ENCODE measurements at regions not wholly inside any gene's neighbourhood (a gene's known extent, or its start where the extent isn't known, plus 50 kb on each side); places are given as distances from the start of the nearest gene placed in this dataset.

- no peak for TF ChIP-seq SP1 (CRISPR knock-in tag; conservative IDR thresholded peaks at IDR 0.05)
- TF ChIP-seq, protein P1, sequence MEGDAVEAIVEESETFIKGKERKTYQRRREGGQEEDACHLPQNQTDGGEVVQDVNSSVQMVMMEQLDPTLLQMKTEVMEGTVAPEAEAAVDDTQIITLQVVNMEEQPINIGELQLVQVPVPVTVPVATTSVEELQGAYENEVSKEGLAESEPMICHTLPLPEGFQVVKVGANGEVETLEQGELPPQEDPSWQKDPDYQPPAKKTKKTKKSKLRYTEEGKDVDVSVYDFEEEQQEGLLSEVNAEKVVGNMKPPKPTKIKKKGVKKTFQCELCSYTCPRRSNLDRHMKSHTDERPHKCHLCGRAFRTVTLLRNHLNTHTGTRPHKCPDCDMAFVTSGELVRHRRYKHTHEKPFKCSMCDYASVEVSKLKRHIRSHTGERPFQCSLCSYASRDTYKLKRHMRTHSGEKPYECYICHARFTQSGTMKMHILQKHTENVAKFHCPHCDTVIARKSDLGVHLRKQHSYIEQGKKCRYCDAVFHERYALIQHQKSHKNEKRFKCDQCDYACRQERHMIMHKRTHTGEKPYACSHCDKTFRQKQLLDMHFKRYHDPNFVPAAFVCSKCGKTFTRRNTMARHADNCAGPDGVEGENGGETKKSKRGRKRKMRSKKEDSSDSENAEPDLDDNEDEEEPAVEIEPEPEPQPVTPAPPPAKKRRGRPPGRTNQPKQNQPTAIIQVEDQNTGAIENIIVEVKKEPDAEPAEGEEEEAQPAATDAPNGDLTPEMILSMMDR (IDR thresholded peaks at IDR 0.05), result no peak
- TF ChIP-seq, protein P2, sequence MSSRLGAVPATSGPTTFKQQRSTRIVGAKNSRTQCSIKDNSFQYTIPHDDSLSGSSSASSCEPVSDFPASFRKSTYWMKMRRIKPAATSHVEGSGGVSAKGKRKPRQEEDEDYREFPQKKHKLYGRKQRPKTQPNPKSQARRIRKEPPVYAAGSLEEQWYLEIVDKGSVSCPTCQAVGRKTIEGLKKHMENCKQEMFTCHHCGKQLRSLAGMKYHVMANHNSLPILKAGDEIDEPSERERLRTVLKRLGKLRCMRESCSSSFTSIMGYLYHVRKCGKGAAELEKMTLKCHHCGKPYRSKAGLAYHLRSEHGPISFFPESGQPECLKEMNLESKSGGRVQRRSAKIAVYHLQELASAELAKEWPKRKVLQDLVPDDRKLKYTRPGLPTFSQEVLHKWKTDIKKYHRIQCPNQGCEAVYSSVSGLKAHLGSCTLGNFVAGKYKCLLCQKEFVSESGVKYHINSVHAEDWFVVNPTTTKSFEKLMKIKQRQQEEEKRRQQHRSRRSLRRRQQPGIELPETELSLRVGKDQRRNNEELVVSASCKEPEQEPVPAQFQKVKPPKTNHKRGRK (CRISPR knock-in tag; IDR thresholded peaks at IDR 0.05; ENCODE audit: borderline replicate concordance), result no peak
- TF ChIP-seq, protein P3, sequence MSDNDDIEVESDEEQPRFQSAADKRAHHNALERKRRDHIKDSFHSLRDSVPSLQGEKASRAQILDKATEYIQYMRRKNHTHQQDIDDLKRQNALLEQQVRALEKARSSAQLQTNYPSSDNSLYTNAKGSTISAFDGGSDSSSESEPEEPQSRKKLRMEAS (CRISPR knock-in tag; IDR thresholded peaks at IDR 0.05), result no peak
- TF ChIP-seq, protein P4, sequence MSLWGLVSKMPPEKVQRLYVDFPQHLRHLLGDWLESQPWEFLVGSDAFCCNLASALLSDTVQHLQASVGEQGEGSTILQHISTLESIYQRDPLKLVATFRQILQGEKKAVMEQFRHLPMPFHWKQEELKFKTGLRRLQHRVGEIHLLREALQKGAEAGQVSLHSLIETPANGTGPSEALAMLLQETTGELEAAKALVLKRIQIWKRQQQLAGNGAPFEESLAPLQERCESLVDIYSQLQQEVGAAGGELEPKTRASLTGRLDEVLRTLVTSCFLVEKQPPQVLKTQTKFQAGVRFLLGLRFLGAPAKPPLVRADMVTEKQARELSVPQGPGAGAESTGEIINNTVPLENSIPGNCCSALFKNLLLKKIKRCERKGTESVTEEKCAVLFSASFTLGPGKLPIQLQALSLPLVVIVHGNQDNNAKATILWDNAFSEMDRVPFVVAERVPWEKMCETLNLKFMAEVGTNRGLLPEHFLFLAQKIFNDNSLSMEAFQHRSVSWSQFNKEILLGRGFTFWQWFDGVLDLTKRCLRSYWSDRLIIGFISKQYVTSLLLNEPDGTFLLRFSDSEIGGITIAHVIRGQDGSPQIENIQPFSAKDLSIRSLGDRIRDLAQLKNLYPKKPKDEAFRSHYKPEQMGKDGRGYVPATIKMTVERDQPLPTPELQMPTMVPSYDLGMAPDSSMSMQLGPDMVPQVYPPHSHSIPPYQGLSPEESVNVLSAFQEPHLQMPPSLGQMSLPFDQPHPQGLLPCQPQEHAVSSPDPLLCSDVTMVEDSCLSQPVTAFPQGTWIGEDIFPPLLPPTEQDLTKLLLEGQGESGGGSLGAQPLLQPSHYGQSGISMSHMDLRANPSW (CRISPR knock-in tag; conservative IDR thresholded peaks at IDR 0.05; ENCODE audit: low read depth), result no peak
- TF ChIP-seq KAT7 (CRISPR knock-in tag; IDR thresholded peaks at IDR 0.05; ENCODE audit: borderline replicate concordance), result no peak
- TF ChIP-seq, protein P5, sequence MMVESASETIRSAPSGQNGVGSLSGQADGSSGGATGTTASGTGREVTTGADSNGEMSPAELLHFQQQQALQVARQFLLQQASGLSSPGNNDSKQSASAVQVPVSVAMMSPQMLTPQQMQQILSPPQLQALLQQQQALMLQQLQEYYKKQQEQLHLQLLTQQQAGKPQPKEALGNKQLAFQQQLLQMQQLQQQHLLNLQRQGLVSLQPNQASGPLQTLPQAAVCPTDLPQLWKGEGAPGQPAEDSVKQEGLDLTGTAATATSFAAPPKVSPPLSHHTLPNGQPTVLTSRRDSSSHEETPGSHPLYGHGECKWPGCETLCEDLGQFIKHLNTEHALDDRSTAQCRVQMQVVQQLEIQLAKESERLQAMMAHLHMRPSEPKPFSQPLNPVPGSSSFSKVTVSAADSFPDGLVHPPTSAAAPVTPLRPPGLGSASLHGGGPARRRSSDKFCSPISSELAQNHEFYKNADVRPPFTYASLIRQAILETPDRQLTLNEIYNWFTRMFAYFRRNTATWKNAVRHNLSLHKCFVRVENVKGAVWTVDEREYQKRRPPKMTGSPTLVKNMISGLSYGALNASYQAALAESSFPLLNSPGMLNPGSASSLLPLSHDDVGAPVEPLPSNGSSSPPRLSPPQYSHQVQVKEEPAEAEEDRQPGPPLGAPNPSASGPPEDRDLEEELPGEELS (CRISPR knock-in tag; IDR thresholded peaks at IDR 0.05), result no peak
- TF ChIP-seq USF2 (CRISPR knock-in tag; IDR thresholded peaks at IDR 0.05), result no peak
- no peak for TF ChIP-seq JAZF1 (CRISPR knock-in tag; IDR thresholded peaks at IDR 0.05)
- TF ChIP-seq FOXP1 (CRISPR knock-in tag; IDR thresholded peaks at IDR 0.05; ENCODE audit: borderline replicate concordance), result no peak
- no peak for TF ChIP-seq NR2C2 (CRISPR knock-in tag; IDR thresholded peaks at IDR 0.05)
- no peak for TF ChIP-seq ZBTB21 (CRISPR knock-in tag; IDR thresholded peaks at IDR 0.05; ENCODE audit: borderline replicate concordance)
Measured at GRCh38 chr3:171525437-171525836, 65.2 kb upstream of the TNIK start.

Measured in WTC11 (cell line).